B cell (primary cell): ENCODE measurements at regions not wholly inside any gene's neighbourhood (a gene's known extent, or its start where the extent isn't known, plus 50 kb on each side); places are given as distances from the start of the nearest gene placed in this dataset.

Experiments
- ATAC-seq: fragments of 200-7000 bp; cut with Tn5 transposase; one replicate; pipeline ENCODE4 v1.10.0; 2021; ENCODE audit warnings: low read depth, mild to moderate bottlenecking, moderate number of reproducible peaks, moderate library complexity
- CTCF ChIA-PET: fragments of 350-600 bp; sonication (Branson Sonifier 250); formaldehyde crosslinking; loops from one replicate; lab custom pipeline; 2021; ENCODE audit warnings: antibody characterized with exemption, inconsistent platforms; lab: Charles Lee
- POLR2A ChIA-PET: fragments of 350-600 bp; sonication (Branson Sonifier 250); formaldehyde crosslinking; loops from one replicate; lab custom pipeline; 2021; ENCODE audit warnings: antibody characterized with exemption; lab: Charles Lee
- DNase-seq: peaks from one replicate; pipeline ENCODE4 v3.0.0; 2013
- H2AFZ ChIP-seq: 2 replicates; pipeline ENCODE4 v1.6.1; 2012; ENCODE audit warnings: mild to moderate bottlenecking, low read depth, low read length; ENCODE audit not compliant: insufficient read depth, poor library complexity, severe bottlenecking
- H3K27ac ChIP-seq, 2 donors: 1 replicate in 1 of 2; 2 replicates in 1 of 2; pipeline ENCODE4 v1.5.1; 2012 to 2013; ENCODE audit warnings: low read length in 2 of 2, mild to moderate bottlenecking in 2 of 2, moderate library complexity in 1 of 2
- H3K27me3 ChIP-seq, 4 experiments: fragments of 200-600 bp in 1 of 4; sonication (generic) in 1 of 4; replicated peaks in 1 of 4; 1 replicate in 2 of 4; 2 replicates in 2 of 4; pipeline versions ENCODE4 v1.6.1 to v1.7.0; 2013 to 2016; ENCODE audit warnings: low read length in 3 of 4, mild to moderate bottlenecking in 2 of 4, mixed read lengths in 1 of 4, moderate library complexity in 1 of 4; ENCODE audit not compliant: insufficient read depth in 4 of 4, control insufficient read depth in 3 of 4; ENCODE audit errors: control extremely low read depth in 1 of 4
- H3K36me3 ChIP-seq, 2 experiments: replicated peaks in 1 of 2; 1 replicate in 1 of 2; 2 replicates in 1 of 2; pipeline versions ENCODE4 v1.6.1 to v1.7.1; 2013; ENCODE audit warnings: low read length in 1 of 2; ENCODE audit not compliant: insufficient read depth in 2 of 2, control insufficient read depth in 1 of 2; ENCODE audit errors: control extremely low read depth in 1 of 2, extremely low read depth in 1 of 2
- H3K4me1 ChIP-seq, 2 donors: fragments of 200-600 bp in 1 of 2; sonication (generic) in 1 of 2; 1 replicate in 1 of 2; 2 replicates in 1 of 2; pipeline versions ENCODE4 v1.5.1 to v1.6.1; 2013 to 2017; ENCODE audit warnings: low read length in 2 of 2; ENCODE audit not compliant: control insufficient read depth in 2 of 2, insufficient read depth in 2 of 2
- H3K4me2 ChIP-seq: replicated peaks from 2 replicates; pipeline ENCODE3; 2012; ENCODE audit warnings: mild to moderate bottlenecking, low read depth, low read length; ENCODE audit not compliant: poor library complexity, severe bottlenecking
- H3K4me3 ChIP-seq, 5 experiments: fragments of 200-600 bp in 1 of 5; sonication (generic) in 1 of 5; 1 replicate in 3 of 5; 2 replicates in 2 of 5; pipeline versions ENCODE4 v1.5.1 to v1.7.0; 2011 to 2016; ENCODE audit warnings: low read length in 4 of 5, mild to moderate bottlenecking in 4 of 5, low read depth in 2 of 5, control low read depth in 1 of 5, moderate library complexity in 1 of 5; ENCODE audit not compliant: insufficient read depth in 1 of 5; ENCODE audit errors: control extremely low read depth in 1 of 5, extremely low read depth in 1 of 5
- H3K79me2 ChIP-seq: fragments of 200-600 bp; sonication (generic); one replicate; pipeline ENCODE4 v1.6.0; 2016; ENCODE audit warnings: low read length; ENCODE audit not compliant: control insufficient read depth, insufficient read depth
- H3K9ac ChIP-seq: fragments of 200-600 bp; sonication (generic); 2 replicates; pipeline ENCODE4 v1.6.1; 2017; ENCODE audit warnings: mild to moderate bottlenecking, low read length, moderate library complexity
- H3K9me3 ChIP-seq, 3 donors: one replicate each; pipeline versions ENCODE4 v1.6.1 to v1.7.1; 2013; ENCODE audit warnings: low read length in 2 of 3; ENCODE audit not compliant: control insufficient read depth in 2 of 3, insufficient read depth in 1 of 3; ENCODE audit errors: control extremely low read depth in 1 of 3
- H4K20me1 ChIP-seq: 2 replicates; pipeline ENCODE4 v1.6.0; 2012; ENCODE audit warnings: mild to moderate bottlenecking, low read length; ENCODE audit not compliant: insufficient read depth, control insufficient read depth, poor library complexity, severe bottlenecking
- H3K27ac Mint-ChIP-seq: one replicate; pipeline ENCODE4 v1.8.0; 2021; ENCODE audit warnings: mixed read lengths
- H3K27me3 Mint-ChIP-seq: one replicate; pipeline ENCODE4 v1.8.0; 2021; ENCODE audit warnings: mixed read lengths
- H3K4me1 Mint-ChIP-seq: one replicate; pipeline ENCODE4 v1.8.0; 2021; ENCODE audit warnings: mixed read lengths
- H3K4me3 Mint-ChIP-seq: one replicate; pipeline ENCODE4 v1.8.0; 2021; ENCODE audit warnings: mixed read lengths
- H3K9me3 Mint-ChIP-seq: one replicate; pipeline ENCODE4 v1.8.0; 2022; ENCODE audit warnings: mixed read lengths; ENCODE audit not compliant: insufficient read depth
- EZH2 ChIP-seq: IDR thresholded peaks from 2 replicates; pipeline ENCODE4 v1.6.1; 2012; ENCODE audit warnings: borderline replicate concordance, low read depth, mild to moderate bottlenecking, moderate library complexity, low read length; ENCODE audit not compliant: insufficient read depth, poor library complexity, severe bottlenecking
- WGBS: methylation state at CpG from one replicate; pipeline ENCODE4 v1.1.5; 2013; ENCODE audit warnings: missing lambda C conversion rate; ENCODE audit not compliant: insufficient coverage; 5-methylcytosine and 5-hydroxymethylcytosine counted together
- intact Hi-C: fragments of 100-400 bp; cut with micrococcal nuclease; formaldehyde crosslinking; loops from one replicate; pipeline ENCODE4 v1.10.0; 2022
- TF ChIP-seq, protein P1 (sequence below): fragments of 200-600 bp; IDR thresholded peaks from one replicate; pipeline ENCODE4 v1.8.0; 2022; ENCODE audit warnings: antibody characterized with exemption, mild to moderate bottlenecking

GRCh38 chr5:51829230-51829629 is 446.0 kb downstream of the ISL1 start:
- H2AFZ ChIP-seq: no peak overlapping the region
- CTCF ChIA-PET: no interaction called here
- ATAC-seq (no peak), DNase-seq (no peak)
- H3K36me3 ChIP-seq: no peaks in the 10 kb centered on the region
- TF ChIP-seq EZH2: no peak
- TF ChIP-seq, protein P1, sequence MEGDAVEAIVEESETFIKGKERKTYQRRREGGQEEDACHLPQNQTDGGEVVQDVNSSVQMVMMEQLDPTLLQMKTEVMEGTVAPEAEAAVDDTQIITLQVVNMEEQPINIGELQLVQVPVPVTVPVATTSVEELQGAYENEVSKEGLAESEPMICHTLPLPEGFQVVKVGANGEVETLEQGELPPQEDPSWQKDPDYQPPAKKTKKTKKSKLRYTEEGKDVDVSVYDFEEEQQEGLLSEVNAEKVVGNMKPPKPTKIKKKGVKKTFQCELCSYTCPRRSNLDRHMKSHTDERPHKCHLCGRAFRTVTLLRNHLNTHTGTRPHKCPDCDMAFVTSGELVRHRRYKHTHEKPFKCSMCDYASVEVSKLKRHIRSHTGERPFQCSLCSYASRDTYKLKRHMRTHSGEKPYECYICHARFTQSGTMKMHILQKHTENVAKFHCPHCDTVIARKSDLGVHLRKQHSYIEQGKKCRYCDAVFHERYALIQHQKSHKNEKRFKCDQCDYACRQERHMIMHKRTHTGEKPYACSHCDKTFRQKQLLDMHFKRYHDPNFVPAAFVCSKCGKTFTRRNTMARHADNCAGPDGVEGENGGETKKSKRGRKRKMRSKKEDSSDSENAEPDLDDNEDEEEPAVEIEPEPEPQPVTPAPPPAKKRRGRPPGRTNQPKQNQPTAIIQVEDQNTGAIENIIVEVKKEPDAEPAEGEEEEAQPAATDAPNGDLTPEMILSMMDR: no peak
- POLR2A ChIA-PET: no interaction called here
- H3K27ac Mint-ChIP-seq: no peak overlapping the region
- intact Hi-C loops: no loop called here
- no peak overlapping the region for H3K4me2 ChIP-seq
- H3K4me3 Mint-ChIP-seq: no peak overlapping the region
- H3K4me1 ChIP-seq: no peaks in the 10 kb centered on the region
- H3K27me3 ChIP-seq: no peaks in the 10 kb centered on the region
- no peak overlapping the region for H3K27ac ChIP-seq
- no peaks in the 10 kb centered on the region for H3K9me3 Mint-ChIP-seq
- no peaks in the 10 kb centered on the region for H4K20me1 ChIP-seq
- no peaks in the 10 kb centered on the region for H3K4me1 Mint-ChIP-seq
- no peaks in the 10 kb centered on the region for H3K9me3 ChIP-seq
- no peak overlapping the region for H3K9ac ChIP-seq
- no peaks in the 10 kb centered on the region for H3K79me2 ChIP-seq
- H3K4me3 ChIP-seq: no peak overlapping the region
- no peaks in the 10 kb centered on the region for H3K27me3 Mint-ChIP-seq
- 100% methylated on average over 1 of the region's 2 CpGs for WGBS

DNA sequence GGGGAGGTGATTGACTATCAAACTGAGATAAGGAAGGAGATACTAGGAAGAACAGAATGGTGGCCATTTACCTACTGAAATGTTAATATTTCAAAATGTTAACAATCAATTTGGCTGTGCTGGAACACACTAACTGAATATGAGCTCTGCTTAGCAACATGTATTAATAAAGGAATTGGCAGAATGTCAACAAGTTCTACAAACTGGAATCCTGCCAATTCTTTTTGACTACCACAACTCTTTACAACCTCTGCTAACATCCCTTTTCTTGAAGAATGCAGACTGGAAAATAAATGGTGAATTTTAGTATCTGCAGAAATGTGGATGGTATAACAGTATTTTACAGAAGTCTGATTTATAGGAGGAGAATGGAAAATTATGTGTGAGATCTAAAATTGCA is 446.4 kb downstream of the ISL1 start:
- H3K27ac ChIP-seq: no peak overlapping the region
- ATAC-seq (no peak), DNase-seq (no peak)
- no peaks in the 10 kb centered on the region for H3K9me3 Mint-ChIP-seq
- CTCF ChIA-PET: no interaction called here
- no peak overlapping the region for H2AFZ ChIP-seq
- no peaks in the 10 kb centered on the region for H3K4me1 Mint-ChIP-seq
- no peaks in the 10 kb centered on the region for H3K4me1 ChIP-seq
- TF ChIP-seq EZH2: no peak
- TF ChIP-seq, protein P1: no peak
- no peaks in the 10 kb centered on the region for H4K20me1 ChIP-seq
- no peak overlapping the region for H3K27ac Mint-ChIP-seq
- H3K9me3 ChIP-seq: no peaks in the 10 kb centered on the region
- no peaks in the 10 kb centered on the region for H3K27me3 ChIP-seq
- H3K4me2 ChIP-seq: no peak overlapping the region
- H3K27me3 Mint-ChIP-seq: no peaks in the 10 kb centered on the region
- H3K79me2 ChIP-seq: no peaks in the 10 kb centered on the region
- intact Hi-C loops: no loop called here
- no peak overlapping the region for H3K4me3 Mint-ChIP-seq
- H3K4me3 ChIP-seq: no peak overlapping the region
- POLR2A ChIA-PET: no interaction called here
- no peak overlapping the region for H3K9ac ChIP-seq
- H3K36me3 ChIP-seq: no peaks in the 10 kb centered on the region
